H9 (cell line): ENCODE measurements at regions not wholly inside any gene's neighbourhood (a gene's known extent, or its start where the extent isn't known, plus 50 kb on each side); places are given as distances from the start of the nearest gene placed in this dataset.

ENCODE experiments used
- DNase-seq: peaks from one replicate; pipeline ENCODE4 v3.0.0-alpha.2; 2017
- H2AFZ ChIP-seq: one replicate; pipeline ENCODE4 v1.6.1; 2013; ENCODE audit warnings: mild to moderate bottlenecking, low read length, control low read depth, moderate library complexity
- H2AK5ac ChIP-seq: 2 replicates; pipeline ENCODE4 v1.6.1; 2013; ENCODE audit warnings: low read length, control low read depth, mixed read lengths; ENCODE audit not compliant: insufficient read length
- H2BK120ac ChIP-seq: one replicate; pipeline ENCODE4 v1.6.1; 2013; ENCODE audit warnings: low read depth, mild to moderate bottlenecking, low read length, control low read depth, inconsistent platforms; ENCODE audit not compliant: poor library complexity, severe bottlenecking
- H2BK12ac ChIP-seq: 2 replicates; pipeline ENCODE4 v1.6.1; 2013; ENCODE audit warnings: low read length, control low read depth, mixed read lengths, low read depth; ENCODE audit not compliant: insufficient read length
- H2BK15ac ChIP-seq: 2 replicates; pipeline ENCODE4 v1.6.1; 2013; ENCODE audit warnings: low read depth, low read length, control low read depth
- H2BK20ac ChIP-seq: one replicate; pipeline ENCODE4 v1.6.1; 2013; ENCODE audit warnings: low read depth, mild to moderate bottlenecking, low read length, control low read depth, inconsistent platforms; ENCODE audit not compliant: poor library complexity, severe bottlenecking
- H2BK5ac ChIP-seq: 2 replicates; pipeline ENCODE4 v1.6.1; 2013; ENCODE audit warnings: low read length, control low read depth, mixed read lengths; ENCODE audit not compliant: insufficient read length
- H3K14ac ChIP-seq: 2 replicates; pipeline ENCODE4 v1.6.1; 2013; ENCODE audit warnings: low read length, control low read depth; ENCODE audit not compliant: insufficient read depth
- H3K18ac ChIP-seq: 2 replicates; pipeline ENCODE4 v1.6.1; 2013; ENCODE audit warnings: low read depth, mild to moderate bottlenecking, mixed read lengths, low read length, control low read depth; ENCODE audit not compliant: insufficient read length
- H3K23ac ChIP-seq: 2 replicates; pipeline ENCODE4 v1.6.1; 2013; ENCODE audit warnings: low read length, control low read depth, mixed read lengths, low read depth; ENCODE audit not compliant: insufficient read length
- H3K23me2 ChIP-seq: 2 replicates; pipeline ENCODE4 v1.6.1; 2013; ENCODE audit warnings: low read depth, mild to moderate bottlenecking, mixed read lengths, low read length, control low read depth; ENCODE audit not compliant: insufficient read length, poor library complexity, severe bottlenecking
- H3K27ac ChIP-seq: 2 replicates; pipeline ENCODE4 v1.5.1; 2013; ENCODE audit warnings: low read length, control low read depth, mixed read lengths, low read depth; ENCODE audit not compliant: insufficient read length
- H3K27me3 ChIP-seq: 2 replicates; pipeline ENCODE4 v1.6.1; 2013; ENCODE audit warnings: low read length, control low read depth, inconsistent platforms; ENCODE audit not compliant: insufficient read depth
- H3K4ac ChIP-seq: 2 replicates; pipeline ENCODE4 v1.6.1; 2013; ENCODE audit warnings: low read depth, mild to moderate bottlenecking, control low read depth, inconsistent platforms, low read length, moderate library complexity
- H3K4me1 ChIP-seq: 2 replicates; pipeline ENCODE4 v1.6.1; 2013; ENCODE audit warnings: low read length, control low read depth, inconsistent platforms; ENCODE audit not compliant: insufficient read depth
- H3K4me2 ChIP-seq: 2 replicates; pipeline ENCODE4 v1.6.1; 2013; ENCODE audit warnings: low read length, control low read depth, mixed read lengths; ENCODE audit not compliant: insufficient read length, insufficient read depth
- H3K56ac ChIP-seq: 2 replicates; pipeline ENCODE4 v1.6.1; 2013; ENCODE audit warnings: low read depth, mild to moderate bottlenecking, mixed read lengths, low read length, control low read depth; ENCODE audit not compliant: insufficient read length
- H3K79me1 ChIP-seq: 2 replicates; pipeline ENCODE4 v1.6.1; 2013; ENCODE audit warnings: low read depth, mild to moderate bottlenecking, moderate library complexity, low read length, control low read depth, inconsistent platforms; ENCODE audit not compliant: insufficient read depth, poor library complexity, severe bottlenecking
- H3K79me2 ChIP-seq: 2 replicates; pipeline ENCODE4 v1.6.1; 2013; ENCODE audit warnings: low read length, control low read depth, inconsistent platforms; ENCODE audit not compliant: insufficient read depth
- H3K9ac ChIP-seq: 2 replicates; pipeline ENCODE4 v1.6.1; 2013; ENCODE audit warnings: low read length, control low read depth, mixed read lengths; ENCODE audit not compliant: insufficient read length; ENCODE audit errors: extremely low read depth
- H3K9me3 ChIP-seq: one replicate; pipeline ENCODE4 v1.6.1; 2013; ENCODE audit warnings: low read depth, low read length, inconsistent platforms; ENCODE audit not compliant: control insufficient read depth
- H3T11ph ChIP-seq: one replicate; pipeline ENCODE4 v1.6.1; 2013; ENCODE audit warnings: mild to moderate bottlenecking, low read length, control low read depth, inconsistent platforms
- H4K20me1 ChIP-seq: one replicate; pipeline ENCODE4 v1.6.1; 2013; ENCODE audit not compliant: control insufficient read depth, insufficient read length, insufficient read depth
- H4K5ac ChIP-seq: 2 replicates; pipeline ENCODE4 v1.6.1; 2013; ENCODE audit warnings: low read depth, mild to moderate bottlenecking, mixed read lengths, low read length, control low read depth; ENCODE audit not compliant: insufficient read length
- H4K8ac ChIP-seq: replicated peaks from 2 replicates; pipeline ENCODE4 v1.6.1; 2013; ENCODE audit warnings: low read length, control low read depth, mixed read lengths, low read depth; ENCODE audit not compliant: insufficient read length
- H4K91ac ChIP-seq: 2 replicates; pipeline ENCODE4 v1.6.1; 2013; ENCODE audit warnings: low read depth, mild to moderate bottlenecking, moderate library complexity, mixed read lengths, low read length, control low read depth; ENCODE audit not compliant: insufficient read length
- H3K27ac Mint-ChIP-seq, 3 experiments: 2 replicates in 2 of 3; 3 replicates in 1 of 3; pipeline ENCODE4 v1.8.0; 2020 to 2021; ENCODE audit warnings: mixed read lengths in 3 of 3, mild to moderate bottlenecking in 1 of 3, moderate library complexity in 1 of 3
- H3K27me3 Mint-ChIP-seq: 2 replicates; pipeline ENCODE4 v1.8.0; 2021; ENCODE audit warnings: low read depth, mild to moderate bottlenecking, moderate library complexity, mixed read lengths
- H3K36me3 Mint-ChIP-seq, 3 experiments: 2 replicates in 2 of 3; 3 replicates in 1 of 3; pipeline ENCODE4 v1.8.0; 2020 to 2021; ENCODE audit warnings: low read depth in 3 of 3, mixed read lengths in 3 of 3; ENCODE audit not compliant: insufficient read depth in 1 of 3
- H3K4me1 Mint-ChIP-seq, 2 experiments: 2 replicates each; pipeline ENCODE4 v1.8.0; 2020; ENCODE audit warnings: mixed read lengths in 2 of 2
- H3K4me3 Mint-ChIP-seq, 2 experiments: 2 replicates in 1 of 2; 3 replicates in 1 of 2; pipeline ENCODE4 v1.8.0; 2020 to 2021; ENCODE audit warnings: mild to moderate bottlenecking in 2 of 2, mixed read lengths in 2 of 2, moderate library complexity in 1 of 2
- H3K9me3 Mint-ChIP-seq, 2 experiments: 2 replicates in 1 of 2; 3 replicates in 1 of 2; pipeline ENCODE4 v1.8.0; 2020; ENCODE audit warnings: mild to moderate bottlenecking in 2 of 2, mixed read lengths in 2 of 2, moderate library complexity in 1 of 2
- CTCF ChIP-seq: fragments of 200-600 bp; sonication (generic); conservative IDR thresholded peaks from 3 replicates; pipeline ENCODE4 v1.8.0; 2021; ENCODE audit warnings: antibody characterized with exemption, mild to moderate bottlenecking

- Mint-ChIP-seq H3K27ac (no peak overlapping the region), H3K9me3 (no peaks in the 10 kb centered on the region), H3K36me3 (no peaks in the 10 kb centered on the region), H3K4me3 (no peak overlapping the region), H3K4me1 (peaks cover 6 to 12% of the 10 kb centered on the region in 2 experiments), H3K27me3 (no peaks in the 10 kb centered on the region; the same call in 1 of the 2 replicates)
- H2AK5ac ChIP-seq, result no peak overlapping the region
- no peak overlapping the region for H3K14ac ChIP-seq
- H2BK5ac ChIP-seq, result no peak overlapping the region
- H3K4ac ChIP-seq, result no peak overlapping the region
- no peak overlapping the region for H3T11ph ChIP-seq
- no peak overlapping the region for H2AFZ ChIP-seq
- H4K20me1 ChIP-seq, result no peaks in the 10 kb centered on the region
- no peak overlapping the region for H4K91ac ChIP-seq
- no peak overlapping the region for H3K23ac ChIP-seq
- no peak overlapping the region for H2BK15ac ChIP-seq
- H3K79me2 ChIP-seq, result no peaks in the 10 kb centered on the region
- no peaks in the 10 kb centered on the region; the same call in 1 of the 2 replicates for H3K4me1 ChIP-seq
- no peaks in the 10 kb centered on the region for H3K79me1 ChIP-seq
- H4K8ac ChIP-seq, result no peak overlapping the region
- H3K9ac ChIP-seq, result no peak overlapping the region
- no peak overlapping the region for H3K18ac ChIP-seq
- no peaks in the 10 kb centered on the region for H3K23me2 ChIP-seq
- no peak for DNase-seq
- H3K9me3 ChIP-seq, result no peaks in the 10 kb centered on the region
- no peak overlapping the region for H3K4me2 ChIP-seq
- H2BK12ac ChIP-seq, result no peak overlapping the region
- no peaks in the 10 kb centered on the region for H3K27me3 ChIP-seq
- no peak overlapping the region for H4K5ac ChIP-seq
- H3K27ac ChIP-seq, result no peak overlapping the region
- no peak overlapping the region for H3K56ac ChIP-seq
- H2BK120ac ChIP-seq, result no peak overlapping the region
- TF ChIP-seq CTCF, result no peak
- no peak overlapping the region for H2BK20ac ChIP-seq
Measured at GRCh38 chr2:177073611-177074010, 139.0 kb upstream of the HNRNPA3 start.
